Islet of Langerhans (tissue), 1 donor: ENCODE measurements at regions not wholly inside any gene's neighbourhood (a gene's known extent, or its start where the extent isn't known, plus 50 kb on each side); places are given as distances from the start of the nearest gene placed in this dataset.
"Not testable (repeated sequence)": the region's sequence is repeated elsewhere in the genome, so short reads cannot be mapped to it uniquely, and the experiment has no call there.

ENCODE experiments used
- FAIRE-seq: peaks from one replicate; lab custom pipeline; 2011; peaks lifted over from hg19 to GRCh38; lab: Jason Lieb, UNC

GRCh38 chr1:65527707-65528503 lies 107.4 kb downstream of the LEPR start:
- FAIRE-seq: no peak

- FAIRE-seq: no peak
Observed at GRCh38 chr1:65531972-65532570, 111.6 kb downstream of the LEPR start.

- no peak for FAIRE-seq
Observed at GRCh38 chr1:65535981-65536380, 115.5 kb downstream of the LEPR start.

DNA sequence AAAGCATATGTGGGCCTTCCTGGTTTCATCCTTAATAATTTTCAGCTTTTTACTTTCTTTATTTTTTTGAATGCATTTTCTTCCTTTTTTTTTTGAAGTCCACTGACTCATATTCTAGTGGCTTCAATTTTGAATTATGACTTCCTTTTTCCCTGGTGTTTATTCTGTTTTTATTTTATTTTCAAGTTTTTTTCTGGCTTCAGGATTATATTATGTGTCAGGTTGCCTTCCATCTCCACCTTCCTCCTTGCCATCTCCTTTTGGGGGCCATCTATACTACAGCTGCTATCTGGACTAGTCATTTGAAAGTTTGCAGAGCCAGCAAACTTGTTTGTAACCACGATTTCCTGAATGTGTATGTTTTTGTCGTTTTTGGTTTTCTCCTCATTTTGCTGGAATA lies 117.6 kb downstream of the LEPR start:
- FAIRE-seq: no peak

GRCh38 chr1:65538664-65539063 lies 118.2 kb downstream of the LEPR start:
- no peak for FAIRE-seq

- FAIRE-seq: no peak
Observed at GRCh38 chr1:65539266-65540131, 119.0 kb downstream of the LEPR start.

- no peak for FAIRE-seq
Observed at GRCh38 chr1:65541161-65541560, 120.7 kb downstream of the LEPR start.

DNA sequence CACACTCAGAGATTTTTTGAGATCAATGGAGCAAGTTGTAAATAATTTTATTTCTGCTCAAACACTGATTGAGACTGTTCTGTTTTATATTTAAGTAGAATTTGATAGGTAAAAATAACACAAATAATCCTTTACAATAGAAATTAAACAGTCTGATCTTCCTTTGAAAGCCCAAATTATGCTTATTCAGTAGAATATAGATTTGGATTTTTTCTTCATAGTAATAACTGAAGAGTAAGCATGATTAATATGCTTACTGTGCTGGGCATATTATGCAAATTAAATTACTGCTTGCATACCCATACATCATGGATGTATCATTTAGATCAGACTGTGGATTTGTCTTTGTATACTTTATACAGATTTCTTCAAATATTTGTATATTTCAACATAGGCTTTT lies 121.4 kb downstream of the LEPR start:
- FAIRE-seq: no peak

DNA sequence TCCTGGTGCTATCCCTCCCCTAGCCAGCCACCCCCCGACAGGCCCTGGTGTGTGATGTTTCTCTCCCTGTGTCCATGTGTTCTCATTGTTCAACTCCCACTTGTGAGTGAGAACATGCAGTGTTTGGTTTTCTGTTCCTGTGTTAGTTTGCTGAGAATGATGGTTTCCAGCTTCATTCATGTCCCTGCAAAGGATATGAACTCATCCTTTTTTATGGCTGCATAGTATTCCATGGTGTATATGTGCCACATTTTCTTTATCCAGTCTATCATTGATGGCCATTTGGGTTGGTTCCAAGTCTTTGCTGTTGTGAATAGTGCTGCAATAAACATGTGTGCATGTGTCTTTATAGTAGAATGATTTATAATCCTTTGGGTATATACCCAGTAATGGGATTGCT lies 122.1 kb downstream of the LEPR start:
- FAIRE-seq: not testable (repeated sequence)

DNA sequence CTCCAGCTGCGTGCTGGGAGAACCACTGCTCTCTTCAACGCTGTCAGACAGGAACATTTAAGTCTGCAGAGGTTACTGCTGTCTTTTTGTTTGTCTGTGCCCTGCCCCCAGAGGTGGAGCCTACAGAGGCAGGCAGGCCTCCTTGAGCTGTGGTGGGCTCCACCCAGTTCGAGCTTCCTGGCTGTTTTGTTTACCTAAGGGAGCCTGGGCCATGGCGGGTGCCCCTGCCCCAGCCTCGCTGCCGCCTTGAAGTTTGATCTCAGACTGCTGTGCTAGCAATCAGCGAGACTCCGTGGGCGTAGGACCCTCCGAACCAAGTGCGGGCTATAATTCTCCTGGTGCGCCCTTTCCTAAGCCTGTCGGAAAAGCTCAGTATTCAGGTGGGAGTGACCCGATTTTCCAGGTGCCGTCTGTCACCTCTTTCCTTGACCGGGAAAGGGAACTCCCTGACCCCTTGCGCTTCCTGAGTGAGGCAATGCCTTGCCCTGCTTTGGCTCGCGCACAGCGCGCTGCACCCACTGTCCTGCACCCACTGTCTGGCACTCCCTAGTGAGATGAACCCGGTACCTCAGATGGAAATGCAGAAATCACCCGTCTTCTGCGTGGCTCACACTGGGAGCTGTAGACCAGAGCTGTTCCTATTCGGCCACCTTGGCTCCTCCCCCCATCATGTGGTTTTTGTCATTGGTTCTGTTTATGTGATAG lies 130.0 kb downstream of the LEPR start:
- not testable (repeated sequence) for FAIRE-seq

- FAIRE-seq: not testable (repeated sequence)
Observed at GRCh38 chr1:65552484-65552883, 132.0 kb downstream of the LEPR start.

DNA sequence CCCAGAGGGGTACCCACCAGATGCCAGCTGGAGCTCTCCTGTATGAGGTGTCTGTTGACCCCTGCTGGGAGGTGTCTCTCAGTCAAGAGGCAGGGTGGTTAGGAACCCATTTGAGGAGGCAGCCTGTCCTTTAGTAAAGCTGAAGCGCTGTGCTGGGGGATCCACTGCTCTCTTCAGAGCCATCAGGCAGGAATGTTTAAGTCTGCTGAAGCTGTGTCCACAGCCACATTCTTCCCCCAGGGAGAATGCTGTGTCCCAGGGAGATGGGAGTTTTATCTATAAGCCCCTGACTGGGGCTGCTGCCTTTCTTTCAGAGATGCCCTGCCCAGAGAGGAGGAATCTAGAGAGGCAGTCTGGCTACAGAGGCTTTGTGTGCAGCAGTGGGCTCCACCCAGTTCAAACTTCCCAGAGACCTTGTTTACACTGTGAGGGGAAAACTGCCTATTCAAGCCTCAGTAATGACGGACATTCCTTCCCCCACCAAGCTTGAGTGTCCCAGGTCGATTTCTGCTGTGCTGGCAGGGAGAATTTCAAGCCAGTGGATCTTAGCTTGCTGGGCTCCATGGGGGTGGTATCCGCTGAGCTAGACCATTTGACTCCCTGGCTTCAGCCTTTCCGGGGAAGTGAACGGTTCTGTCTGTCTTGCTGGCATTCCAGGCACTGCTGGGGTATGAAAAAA lies 133.8 kb downstream of the LEPR start:
- not testable (repeated sequence) for FAIRE-seq

DNA sequence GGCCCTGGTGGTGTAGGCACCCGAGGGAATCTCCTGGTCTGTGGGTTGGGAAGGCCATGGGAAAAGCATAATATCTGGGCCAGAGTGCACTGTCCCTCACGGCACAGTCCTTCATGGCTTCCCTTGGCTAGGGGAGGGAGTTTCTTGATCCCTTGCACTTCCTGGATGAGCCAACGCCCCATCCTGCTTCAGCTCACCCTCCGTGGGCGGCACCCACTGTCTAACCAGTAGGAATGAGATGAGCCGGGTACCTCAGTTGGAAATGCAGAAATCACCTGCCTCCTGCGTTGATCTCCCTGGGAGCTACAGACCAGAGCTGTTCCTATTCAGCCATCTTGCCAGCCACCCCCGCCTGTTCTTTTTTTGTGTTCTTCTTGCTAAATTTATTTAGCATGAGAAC lies 134.4 kb downstream of the LEPR start:
- no peak for FAIRE-seq

DNA sequence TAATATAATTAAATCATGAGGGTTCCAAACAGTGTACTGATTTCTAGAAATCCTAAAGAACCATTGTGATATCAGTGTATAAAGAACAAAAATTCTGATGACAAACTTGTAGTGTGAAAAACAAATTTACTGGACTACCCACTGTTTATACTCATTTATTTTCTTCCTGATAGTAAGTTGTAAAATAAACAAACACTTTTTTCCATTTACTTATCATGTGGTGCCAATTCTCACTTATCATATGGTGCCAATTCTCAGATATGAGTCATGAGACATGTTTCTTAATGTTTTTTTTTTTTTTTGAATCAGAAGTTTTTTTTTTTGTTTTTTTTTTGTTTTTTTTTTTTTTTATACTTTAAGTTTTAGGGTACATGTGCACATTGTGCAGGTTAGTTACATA lies 137.7 kb downstream of the LEPR start:
- no peak for FAIRE-seq

- no peak for FAIRE-seq
Observed at GRCh38 chr1:65564493-65564892, 144.0 kb downstream of the LEPR start.

- no peak for FAIRE-seq
Observed at GRCh38 chr1:65568285-65568684, 147.8 kb downstream of the LEPR start.

DNA sequence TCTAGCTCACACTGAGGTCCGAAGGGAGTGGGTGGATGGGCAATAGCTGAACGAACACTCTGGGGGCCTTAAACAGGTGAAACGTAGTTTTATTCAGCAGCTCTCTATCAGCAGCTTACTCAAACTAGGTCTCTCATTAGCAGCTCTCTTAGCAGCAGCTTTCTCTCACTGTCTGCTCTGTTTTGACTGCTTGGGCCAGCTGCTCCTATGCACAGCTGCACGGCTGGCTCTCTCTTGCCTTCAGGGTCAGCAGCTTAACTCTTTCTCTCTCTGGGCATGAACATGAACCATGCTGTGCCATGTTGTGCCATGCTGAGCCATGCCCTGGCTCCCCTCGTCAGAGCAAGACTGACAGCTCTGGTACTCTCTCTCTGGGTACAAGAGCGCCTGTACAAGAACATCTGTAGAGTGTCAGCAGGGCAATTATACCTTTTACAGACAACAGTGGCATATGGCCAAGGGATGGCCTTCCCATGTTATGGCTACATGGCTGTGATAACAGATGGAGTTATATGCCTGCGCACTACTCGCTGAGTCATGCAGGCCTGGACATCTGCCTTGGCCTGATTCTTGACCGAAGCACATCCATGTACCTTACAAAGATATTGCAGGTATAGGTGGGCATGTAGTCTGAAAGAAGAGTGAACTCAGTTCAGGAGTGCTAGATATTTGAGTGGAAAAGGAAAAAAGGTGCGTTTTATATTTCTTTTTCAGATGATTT lies 152.4 kb downstream of the LEPR start:
- FAIRE-seq: no peak

DNA sequence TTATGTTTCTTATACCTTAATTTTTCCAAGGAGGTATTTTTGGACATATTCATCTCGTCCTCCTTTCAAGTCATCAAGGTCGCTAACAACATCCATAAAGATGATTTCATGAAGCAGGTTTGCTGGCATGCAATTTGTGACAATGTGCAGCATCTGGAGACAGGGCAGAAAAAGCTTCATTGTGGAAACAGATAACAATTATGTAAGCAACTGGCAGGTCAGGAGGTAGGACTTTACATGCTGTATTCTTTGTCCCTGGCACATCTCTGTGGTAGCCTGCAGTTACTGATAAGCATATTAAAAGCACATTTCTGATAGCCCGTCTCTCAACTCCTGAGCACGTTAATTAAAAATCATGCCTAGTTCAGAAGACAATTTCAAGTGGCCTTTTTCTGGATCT lies 156.8 kb downstream of the LEPR start:
- no peak for FAIRE-seq

DNA sequence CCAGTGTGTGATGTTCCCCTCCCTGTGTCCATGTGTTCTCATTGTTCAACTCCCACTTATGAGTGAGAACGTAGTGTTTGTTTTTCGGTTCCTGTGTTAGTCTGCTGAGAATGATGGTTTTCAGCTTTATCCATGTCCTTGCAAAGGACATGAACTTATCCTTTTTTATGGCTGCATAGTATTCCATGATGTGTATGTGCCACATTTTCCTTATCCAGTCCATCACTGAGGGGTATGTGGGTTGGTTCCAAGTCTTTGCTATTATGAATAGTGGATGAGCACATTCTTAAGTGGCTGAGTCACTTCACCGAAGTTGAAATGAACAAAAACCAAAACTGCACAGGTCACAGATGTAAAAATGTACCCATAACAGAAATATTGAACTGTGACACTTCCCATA lies 157.5 kb downstream of the LEPR start:
- FAIRE-seq: not testable (repeated sequence)

- no peak for FAIRE-seq
Observed at GRCh38 chr1:65581119-65581518, 160.7 kb downstream of the LEPR start.

- FAIRE-seq: no peak
Observed at GRCh38 chr1:65584399-65584798, 163.9 kb downstream of the LEPR start.
